Neural progenitor cell (in vitro differentiated cells): ENCODE measurements at regions not wholly inside any gene's neighbourhood (a gene's known extent, or its start where the extent isn't known, plus 50 kb on each side); places are given as distances from the start of the nearest gene placed in this dataset.

Experiments
- DNase-seq: peaks from one replicate; pipeline ENCODE4 v3.0.0-alpha.2; 2016; ENCODE audit warnings: low spot score
- H2AFZ ChIP-seq: fragments of 200-600 bp; sonication (generic); replicated peaks from 2 replicates; pipeline ENCODE4 v1.6.1; 2016; ENCODE audit warnings: antibody characterized with exemption
- H3F3A ChIP-seq: fragments of 200-600 bp; sonication (generic); 2 replicates; pipeline ENCODE4 v1.6.1; 2016; ENCODE audit warnings: antibody characterized with exemption, low read depth
- H3K27ac ChIP-seq: fragments of 200-600 bp; sonication (generic); 2 replicates; pipeline ENCODE4 v1.5.1; 2016; ENCODE audit warnings: mild to moderate bottlenecking
- H3K27me3 ChIP-seq: fragments of 200-600 bp; sonication (generic); 2 replicates; pipeline ENCODE4 v1.6.1; 2016; ENCODE audit warnings: mild to moderate bottlenecking, moderate library complexity
- H3K36me3 ChIP-seq: fragments of 200-600 bp; sonication (generic); 2 replicates; pipeline ENCODE4 v1.5.1; 2016
- H3K4me1 ChIP-seq: fragments of 200-600 bp; sonication (generic); 2 replicates; pipeline ENCODE4 v1.6.1; 2016; ENCODE audit warnings: mixed run types
- H3K4me2 ChIP-seq: fragments of 200-600 bp; sonication (generic); 2 replicates; pipeline ENCODE4 v1.6.1; 2016
- H3K4me3 ChIP-seq: fragments of 200-600 bp; sonication (generic); 2 replicates; pipeline ENCODE4 v1.5.1; 2016
- H3K79me2 ChIP-seq: fragments of 200-600 bp; sonication (generic); 2 replicates; pipeline ENCODE4 v1.6.1; 2016; ENCODE audit warnings: low read depth
- H3K9ac ChIP-seq: fragments of 200-600 bp; sonication (generic); 2 replicates; pipeline ENCODE4 v1.6.1; 2016
- H3K9me3 ChIP-seq: fragments of 200-600 bp; sonication (generic); 2 replicates; pipeline ENCODE4 v1.5.1; 2016; ENCODE audit warnings: low read depth
- H4K20me1 ChIP-seq: fragments of 200-600 bp; sonication (generic); 2 replicates; pipeline ENCODE4 v1.6.1; 2016; ENCODE audit warnings: low read depth
- H3K27ac Mint-ChIP-seq: 3 replicates; pipeline ENCODE4 v1.8.0; 2021; ENCODE audit warnings: mixed read lengths
- H3K27me3 Mint-ChIP-seq: 2 replicates; pipeline ENCODE4 v1.8.0; 2022; ENCODE audit warnings: low read depth, mild to moderate bottlenecking, inconsistent platforms, moderate library complexity, mixed read lengths; ENCODE audit not compliant: insufficient read depth
- H3K36me3 Mint-ChIP-seq: 3 replicates; pipeline ENCODE4 v1.8.0; 2021; ENCODE audit warnings: mixed read lengths
- H3K4me1 Mint-ChIP-seq: 3 replicates; pipeline ENCODE4 v1.8.0; 2021; ENCODE audit warnings: mixed read lengths
- H3K4me3 Mint-ChIP-seq: 3 replicates; pipeline ENCODE4 v1.8.0; 2021; ENCODE audit warnings: mild to moderate bottlenecking, moderate library complexity, mixed read lengths
- H3K9me3 Mint-ChIP-seq: 3 replicates; pipeline ENCODE4 v1.8.0; 2020; ENCODE audit warnings: mixed read lengths
- EZH2 ChIP-seq: fragments of 200-600 bp; sonication (generic); IDR thresholded peaks from 2 replicates; pipeline ENCODE4 v1.6.1; 2017; ENCODE audit warnings: antibody characterized with exemption, mild to moderate bottlenecking, moderate library complexity
- EZH2phosphoT487 ChIP-seq: fragments of 200-600 bp; sonication (generic); IDR thresholded peaks from 2 replicates; pipeline ENCODE4 v1.6.1; 2017; ENCODE audit warnings: antibody characterized with exemption
- TF ChIP-seq, protein P1 (sequence below): fragments of 200-600 bp; sonication (generic); IDR thresholded peaks from 2 replicates; pipeline ENCODE4 v1.5.1; 2017; ENCODE audit warnings: antibody characterized with exemption, mild to moderate bottlenecking

DNA sequence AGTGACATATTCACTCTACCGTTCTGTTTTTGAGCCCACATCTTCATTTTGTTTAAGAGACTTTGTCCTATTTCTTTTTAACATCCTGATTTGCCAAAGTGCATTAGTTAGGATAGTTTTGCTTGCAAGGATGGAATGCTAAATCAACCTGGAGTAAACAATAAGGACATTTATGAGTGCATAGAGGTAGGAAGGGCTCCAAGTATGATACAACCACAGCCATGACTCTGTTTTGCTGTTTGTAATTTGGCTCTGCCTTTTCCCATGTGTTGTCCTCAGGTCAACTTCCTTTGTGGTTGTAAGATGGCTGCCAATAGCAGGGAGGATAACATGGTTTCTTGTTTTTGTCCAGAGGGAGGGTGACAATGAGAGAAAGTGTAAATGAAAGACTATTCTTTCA, 66.4 kb upstream of the GOLIM4 start:
- no peak overlapping the region for H3K4me2 ChIP-seq
- no peaks in the 10 kb centered on the region for H3F3A ChIP-seq
- no peaks in the 10 kb centered on the region for H3K9me3 ChIP-seq
- H3K9me3 Mint-ChIP-seq = no peaks in the 10 kb centered on the region
- H3K27ac ChIP-seq = no peak overlapping the region
- H4K20me1 ChIP-seq = no peaks in the 10 kb centered on the region
- peak overlapping the region; percentile 42 for H2AFZ ChIP-seq
- H3K4me3 ChIP-seq = no peak overlapping the region
- H3K27me3 Mint-ChIP-seq = peaks cover 8% of the 10 kb centered on the region
- no peak for DNase-seq
- no peak overlapping the region for H3K9ac ChIP-seq
- H3K27ac Mint-ChIP-seq = no peak overlapping the region
- no peaks in the 10 kb centered on the region for H3K36me3 Mint-ChIP-seq
- no peak overlapping the region for H3K4me3 Mint-ChIP-seq
- H3K4me1 Mint-ChIP-seq = peaks cover 2% of the 10 kb centered on the region
- no peaks in the 10 kb centered on the region for H3K4me1 ChIP-seq
- TF ChIP-seq EZH2phosphoT487 = no peak
- no peak for TF ChIP-seq EZH2
- TF ChIP-seq, protein P1, sequence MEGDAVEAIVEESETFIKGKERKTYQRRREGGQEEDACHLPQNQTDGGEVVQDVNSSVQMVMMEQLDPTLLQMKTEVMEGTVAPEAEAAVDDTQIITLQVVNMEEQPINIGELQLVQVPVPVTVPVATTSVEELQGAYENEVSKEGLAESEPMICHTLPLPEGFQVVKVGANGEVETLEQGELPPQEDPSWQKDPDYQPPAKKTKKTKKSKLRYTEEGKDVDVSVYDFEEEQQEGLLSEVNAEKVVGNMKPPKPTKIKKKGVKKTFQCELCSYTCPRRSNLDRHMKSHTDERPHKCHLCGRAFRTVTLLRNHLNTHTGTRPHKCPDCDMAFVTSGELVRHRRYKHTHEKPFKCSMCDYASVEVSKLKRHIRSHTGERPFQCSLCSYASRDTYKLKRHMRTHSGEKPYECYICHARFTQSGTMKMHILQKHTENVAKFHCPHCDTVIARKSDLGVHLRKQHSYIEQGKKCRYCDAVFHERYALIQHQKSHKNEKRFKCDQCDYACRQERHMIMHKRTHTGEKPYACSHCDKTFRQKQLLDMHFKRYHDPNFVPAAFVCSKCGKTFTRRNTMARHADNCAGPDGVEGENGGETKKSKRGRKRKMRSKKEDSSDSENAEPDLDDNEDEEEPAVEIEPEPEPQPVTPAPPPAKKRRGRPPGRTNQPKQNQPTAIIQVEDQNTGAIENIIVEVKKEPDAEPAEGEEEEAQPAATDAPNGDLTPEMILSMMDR = no peak
- no peaks in the 10 kb centered on the region for H3K79me2 ChIP-seq
- no peaks in the 10 kb centered on the region for H3K27me3 ChIP-seq
- H3K36me3 ChIP-seq = no peaks in the 10 kb centered on the region

DNA sequence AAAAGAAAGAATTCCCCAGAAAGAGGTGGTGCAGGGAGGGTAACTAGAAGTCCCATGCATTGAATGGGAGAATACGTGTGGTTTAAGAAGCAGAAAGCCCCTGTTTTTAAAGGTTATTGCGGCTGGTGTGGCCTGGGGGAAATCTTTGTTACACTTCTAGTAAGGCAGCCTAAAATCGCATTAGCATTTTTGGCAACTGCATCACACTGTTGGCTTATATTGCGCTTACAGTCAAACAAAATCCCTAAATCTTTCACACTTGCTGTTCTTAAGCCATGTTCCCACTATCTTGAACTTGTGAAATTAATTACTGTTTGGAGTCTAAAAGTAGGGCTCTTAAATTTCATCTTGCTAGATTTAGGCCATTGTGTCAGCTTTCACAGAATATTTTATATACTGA, 66.0 kb upstream of the GOLIM4 start:
- TF ChIP-seq, protein P1 = no peak
- no peak for TF ChIP-seq EZH2
- no peak for TF ChIP-seq EZH2phosphoT487
- Mint-ChIP-seq H3K4me3 (no peak overlapping the region), H3K27ac (no peak overlapping the region), H3K9me3 (no peaks in the 10 kb centered on the region), H3K4me1 (peaks cover 2% of the 10 kb centered on the region), H3K27me3 (peaks cover 8% of the 10 kb centered on the region), H3K36me3 (no peaks in the 10 kb centered on the region)
- Histone ChIP-seq H3K4me2 (no peak overlapping the region), H3K4me3 (no peak overlapping the region), H3K36me3 (no peaks in the 10 kb centered on the region), H3K27me3 (no peaks in the 10 kb centered on the region), H4K20me1 (no peaks in the 10 kb centered on the region), H3K4me1 (no peaks in the 10 kb centered on the region), H3K79me2 (no peaks in the 10 kb centered on the region), H3K9ac (no peak overlapping the region), H2AFZ (no peak overlapping the region), H3K27ac (no peak overlapping the region), H3K9me3 (no peaks in the 10 kb centered on the region), H3F3A (no peaks in the 10 kb centered on the region)
- no peak for DNase-seq

DNA sequence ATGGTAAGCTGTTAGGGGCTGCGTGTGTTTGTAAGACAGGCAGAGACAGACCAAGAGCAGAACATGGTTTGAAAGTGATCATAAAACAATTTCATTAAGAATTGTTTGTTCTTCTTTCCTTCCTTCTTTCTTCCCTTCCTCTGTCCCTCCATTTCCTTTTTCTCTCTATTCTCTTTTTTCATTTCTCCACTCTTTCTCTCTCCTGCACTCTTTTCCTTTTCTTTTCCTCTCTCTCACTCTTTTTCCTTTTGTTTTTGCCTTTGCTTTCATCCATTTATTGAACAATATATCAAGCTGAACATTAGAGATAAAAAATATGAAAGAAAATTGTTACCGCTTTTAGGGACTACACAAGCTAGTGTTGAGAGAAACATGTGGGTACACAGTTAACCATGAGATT, 62.2 kb upstream of the GOLIM4 start:
- Histone ChIP-seq H3F3A (no peaks in the 10 kb centered on the region), H3K27me3 (no peaks in the 10 kb centered on the region), H3K27ac (no peak overlapping the region), H3K79me2 (no peaks in the 10 kb centered on the region), H2AFZ (no peak overlapping the region), H3K4me2 (no peak overlapping the region), H3K4me3 (no peak overlapping the region), H3K9ac (no peak overlapping the region), H3K4me1 (no peaks in the 10 kb centered on the region), H3K36me3 (no peaks in the 10 kb centered on the region), H4K20me1 (no peaks in the 10 kb centered on the region), H3K9me3 (no peaks in the 10 kb centered on the region)
- Mint-ChIP-seq H3K27ac (no peak overlapping the region), H3K4me3 (no peak overlapping the region), H3K36me3 (no peaks in the 10 kb centered on the region), H3K9me3 (peaks cover 10% of the 10 kb centered on the region), H3K4me1 (no peaks in the 10 kb centered on the region), H3K27me3 (peaks cover 8% of the 10 kb centered on the region)
- TF ChIP-seq EZH2phosphoT487 = no peak
- TF ChIP-seq, protein P1 = no peak
- no peak for TF ChIP-seq EZH2
- no peak for DNase-seq
